Neural cell (in vitro differentiated cells): ENCODE measurements at regions not wholly inside any gene's neighbourhood (a gene's known extent, or its start where the extent isn't known, plus 50 kb on each side); places are given as distances from the start of the nearest gene placed in this dataset.

Experiments
- H2AFZ ChIP-seq: fragments of 200-600, 300-800 bp; sonication (generic), shearing (Covaris generic); 2 replicates; pipeline ENCODE4 v1.6.0; 2014; ENCODE audit warnings: low read depth, mild to moderate bottlenecking, antibody characterized with exemption, low read length, moderate library complexity
- H3F3A ChIP-seq: fragments of 200-600 bp; shearing (Covaris generic); 2 replicates; pipeline ENCODE4 v1.6.1; 2016; ENCODE audit warnings: mild to moderate bottlenecking, moderate library complexity, mixed read lengths, antibody characterized with exemption, low read length; ENCODE audit not compliant: insufficient read depth, poor library complexity, severe bottlenecking
- H3K27ac ChIP-seq: fragments of 200-600, 300-800 bp; sonication (generic), shearing (Covaris generic); 2 replicates; pipeline ENCODE4 v1.5.1; 2014; ENCODE audit warnings: mild to moderate bottlenecking, low read length, moderate library complexity
- H3K27me3 ChIP-seq: fragments of 300-800, 200-600 bp; sonication (generic), shearing (Covaris generic); 2 replicates; pipeline ENCODE4 v1.6.0; 2014; ENCODE audit warnings: mild to moderate bottlenecking, low read depth, low read length, moderate library complexity; ENCODE audit not compliant: insufficient read depth
- H3K36me3 ChIP-seq: fragments of 300-800, 200-600 bp; sonication (generic), shearing (Covaris generic); 2 replicates; pipeline ENCODE4 v1.5.1; 2014; ENCODE audit warnings: mild to moderate bottlenecking, antibody characterized with exemption, low read length, moderate library complexity; ENCODE audit not compliant: insufficient read depth
- H3K4me2 ChIP-seq: fragments of 300-800, 200-600 bp; sonication (generic), shearing (Covaris generic); 2 replicates; pipeline ENCODE4 v1.6.0; 2014; ENCODE audit warnings: mild to moderate bottlenecking, low read length
- H3K4me3 ChIP-seq: fragments of 300-800, 200-600 bp; sonication (generic), shearing (Covaris generic); 2 replicates; pipeline ENCODE4 v1.5.1; 2014; ENCODE audit warnings: mild to moderate bottlenecking, low read length, moderate library complexity
- H3K79me2 ChIP-seq: fragments of 200-600 bp; shearing (Covaris generic); replicated peaks from 2 replicates; pipeline ENCODE4 v1.6.0; 2014; ENCODE audit warnings: mild to moderate bottlenecking, low read length, moderate library complexity; ENCODE audit not compliant: insufficient read depth
- H3K9ac ChIP-seq: fragments of 300-800, 200-600 bp; sonication (generic), shearing (Covaris generic); 2 replicates; pipeline ENCODE4 v1.6.1; 2016; ENCODE audit warnings: mild to moderate bottlenecking, low read length, mixed read lengths
- H3K9me2 ChIP-seq: fragments of 200-600 bp; shearing (Covaris generic); 2 replicates; pipeline ENCODE4 v1.6.1; 2016; ENCODE audit warnings: mild to moderate bottlenecking, low read length, mixed read lengths; ENCODE audit not compliant: insufficient read depth
- H3K9me3 ChIP-seq: fragments of 200-600, 300-800 bp; sonication (generic), shearing (Covaris generic); 2 replicates; pipeline ENCODE4 v1.6.1; 2016; ENCODE audit warnings: mild to moderate bottlenecking, mixed run types, low read length, moderate library complexity, mixed read lengths
- H4K20me1 ChIP-seq: fragments of 200-600 bp; shearing (Covaris generic); 2 replicates; pipeline ENCODE4 v1.6.1; 2016; ENCODE audit warnings: mild to moderate bottlenecking, mixed run types; ENCODE audit not compliant: insufficient read depth
- CTCF ChIP-seq: fragments of 450-650 bp; IDR thresholded peaks from 2 replicates; pipeline ENCODE4 v1.5.1; 2014; ENCODE audit warnings: antibody characterized with exemption, mild to moderate bottlenecking, moderate library complexity; ENCODE audit not compliant: poor library complexity, severe bottlenecking
- EP300 ChIP-seq: fragments of 450-650 bp; conservative IDR thresholded peaks from 2 replicates; pipeline ENCODE4 v1.6.1; 2014; ENCODE audit warnings: antibody characterized with exemption, mild to moderate bottlenecking, moderate library complexity; ENCODE audit not compliant: poor library complexity, severe bottlenecking
- EZH2 ChIP-seq: fragments of 200-600, 300-800 bp; shearing (Covaris generic), sonication (generic); IDR thresholded peaks from 2 replicates; pipeline ENCODE4 v1.6.1; 2014; ENCODE audit warnings: antibody characterized with exemption, low read length, borderline replicate concordance, mild to moderate bottlenecking; ENCODE audit not compliant: insufficient read depth, poor library complexity, severe bottlenecking
- MXI1 ChIP-seq: fragments of 450-650 bp; conservative IDR thresholded peaks from 2 replicates; pipeline ENCODE4 v1.6.1; 2014; ENCODE audit warnings: antibody characterized with exemption, mild to moderate bottlenecking; ENCODE audit not compliant: poor library complexity, severe bottlenecking
- POLR2AphosphoS5 ChIP-seq: IDR thresholded peaks from 2 replicates; pipeline ENCODE4 v1.6.1; 2012
- RAD21 ChIP-seq: fragments of 450-650 bp; conservative IDR thresholded peaks from 2 replicates; pipeline ENCODE4 v1.6.1; 2014; ENCODE audit warnings: antibody characterized with exemption, mild to moderate bottlenecking, moderate library complexity
- REST ChIP-seq: IDR thresholded peaks from 2 replicates; pipeline ENCODE4 v1.6.1; 2012; ENCODE audit warnings: borderline replicate concordance
- SMC3 ChIP-seq: fragments of 450-650 bp; conservative IDR thresholded peaks from 2 replicates; pipeline ENCODE4 v1.6.1; 2014; ENCODE audit warnings: antibody characterized with exemption, mild to moderate bottlenecking, moderate library complexity; ENCODE audit not compliant: poor library complexity
- TAF1 ChIP-seq: IDR thresholded peaks from 2 replicates; pipeline ENCODE4 v1.6.1; 2012; ENCODE audit warnings: low read depth

GRCh38 chr3:117238806-117239205 is 529.2 kb downstream of the TUSC7 start:
- Histone ChIP-seq H3K79me2 (no peaks in the 10 kb centered on the region), H3K27ac (no peak overlapping the region), H3K9me3 (no peaks in the 10 kb centered on the region), H2AFZ (no peak overlapping the region), H3F3A (peaks cover 5% of the 10 kb centered on the region), H3K4me2 (no peak overlapping the region), H3K27me3 (no peaks in the 10 kb centered on the region), H3K9ac (no peak overlapping the region), H3K4me3 (no peak overlapping the region), H3K36me3 (no peaks in the 10 kb centered on the region), H3K9me2 (no peaks in the 10 kb centered on the region), H4K20me1 (no peaks in the 10 kb centered on the region)
- TF ChIP-seq CTCF: no peak
- no peak for TF ChIP-seq REST
- no peak for TF ChIP-seq MXI1
- TF ChIP-seq EP300: no peak
- TF ChIP-seq RAD21: no peak
- no peak for TF ChIP-seq SMC3
- TF ChIP-seq TAF1: no peak
- no peak for TF ChIP-seq EZH2
- TF ChIP-seq POLR2AphosphoS5: no peak

- no peaks in the 10 kb centered on the region for H4K20me1 ChIP-seq
- peak overlapping the region; percentile 89 for H3K27ac ChIP-seq
- H3F3A ChIP-seq: peaks cover 5% of the 10 kb centered on the region
- no peak overlapping the region for H3K4me2 ChIP-seq
- peak overlapping the region; percentile 38 for H3K9ac ChIP-seq
- H3K36me3 ChIP-seq: no peaks in the 10 kb centered on the region
- no peaks in the 10 kb centered on the region for H3K79me2 ChIP-seq
- H3K4me3 ChIP-seq: peak overlapping the region; percentile 28
- TF ChIP-seq EP300 (peak; percentile 83), POLR2AphosphoS5 (peak; percentile 74), MXI1 (no peak), TAF1 (no peak)
- H3K9me3 ChIP-seq: no peaks in the 10 kb centered on the region
- H3K27me3 ChIP-seq: no peaks in the 10 kb centered on the region
- no peak overlapping the region for H2AFZ ChIP-seq
- H3K9me2 ChIP-seq: no peaks in the 10 kb centered on the region
These were observed 534.1 kb downstream of the TUSC7 start for GRCh38 chr3:117243657-117244056.
